WI38 (cell line): ENCODE measurements at regions not wholly inside any gene's neighbourhood (a gene's known extent, or its start where the extent isn't known, plus 50 kb on each side); places are given as distances from the start of the nearest gene placed in this dataset.

Source experiments
- H3K4me3 ChIP-seq: 2 replicates; pipeline ENCODE4 v1.5.1; 2011; ENCODE audit warnings: low read depth, mild to moderate bottlenecking, control low read depth, low read length
- TF ChIP-seq, protein P1 (sequence below): IDR thresholded peaks from 2 replicates; pipeline ENCODE4 v1.5.1; 2012; ENCODE audit warnings: low read depth, mild to moderate bottlenecking, control low read depth, low read length

DNA sequence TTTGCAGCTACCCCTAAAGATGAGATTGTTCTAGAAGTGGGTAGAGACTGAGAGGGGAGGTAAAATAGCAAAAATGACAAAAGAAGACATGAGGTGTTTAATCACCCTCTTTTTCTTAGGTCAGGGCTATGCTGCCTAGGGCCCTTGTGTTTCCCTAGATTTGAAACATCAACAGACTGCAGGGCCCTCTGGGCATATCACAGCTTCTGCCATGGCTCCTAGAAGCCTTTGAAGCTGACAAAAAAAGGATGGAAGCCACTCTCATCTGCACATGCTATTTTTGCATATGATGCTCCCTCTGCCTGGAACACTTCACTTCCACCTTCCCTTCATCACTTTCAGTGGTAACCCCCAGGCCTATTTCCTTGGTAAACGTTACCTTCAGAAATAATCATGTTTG, 68.1 kb downstream of the BTG1 start:
- H3K4me3 ChIP-seq = no peak overlapping the region
- TF ChIP-seq, protein P1, sequence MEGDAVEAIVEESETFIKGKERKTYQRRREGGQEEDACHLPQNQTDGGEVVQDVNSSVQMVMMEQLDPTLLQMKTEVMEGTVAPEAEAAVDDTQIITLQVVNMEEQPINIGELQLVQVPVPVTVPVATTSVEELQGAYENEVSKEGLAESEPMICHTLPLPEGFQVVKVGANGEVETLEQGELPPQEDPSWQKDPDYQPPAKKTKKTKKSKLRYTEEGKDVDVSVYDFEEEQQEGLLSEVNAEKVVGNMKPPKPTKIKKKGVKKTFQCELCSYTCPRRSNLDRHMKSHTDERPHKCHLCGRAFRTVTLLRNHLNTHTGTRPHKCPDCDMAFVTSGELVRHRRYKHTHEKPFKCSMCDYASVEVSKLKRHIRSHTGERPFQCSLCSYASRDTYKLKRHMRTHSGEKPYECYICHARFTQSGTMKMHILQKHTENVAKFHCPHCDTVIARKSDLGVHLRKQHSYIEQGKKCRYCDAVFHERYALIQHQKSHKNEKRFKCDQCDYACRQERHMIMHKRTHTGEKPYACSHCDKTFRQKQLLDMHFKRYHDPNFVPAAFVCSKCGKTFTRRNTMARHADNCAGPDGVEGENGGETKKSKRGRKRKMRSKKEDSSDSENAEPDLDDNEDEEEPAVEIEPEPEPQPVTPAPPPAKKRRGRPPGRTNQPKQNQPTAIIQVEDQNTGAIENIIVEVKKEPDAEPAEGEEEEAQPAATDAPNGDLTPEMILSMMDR = no peak

DNA sequence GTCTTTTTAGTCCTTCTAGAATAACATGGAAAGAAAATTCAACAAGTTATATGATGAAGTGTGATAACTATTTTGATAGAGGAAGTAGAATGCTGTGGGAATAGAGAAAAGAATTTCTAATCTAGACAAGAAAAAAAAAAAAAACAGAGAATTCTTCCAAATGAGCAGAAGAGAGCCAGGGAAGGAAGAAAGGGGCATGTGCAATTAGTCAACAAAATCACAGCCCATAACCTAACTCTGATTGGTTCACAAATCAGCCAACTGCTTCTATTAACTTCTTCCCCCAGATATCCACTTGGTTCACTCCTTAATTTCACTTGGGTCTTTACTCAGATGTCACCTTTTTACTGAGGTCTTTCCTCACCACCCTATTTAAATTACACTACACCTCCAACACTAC, 69.5 kb downstream of the BTG1 start:
- no peak overlapping the region for H3K4me3 ChIP-seq
- TF ChIP-seq, protein P1 = no peak

DNA sequence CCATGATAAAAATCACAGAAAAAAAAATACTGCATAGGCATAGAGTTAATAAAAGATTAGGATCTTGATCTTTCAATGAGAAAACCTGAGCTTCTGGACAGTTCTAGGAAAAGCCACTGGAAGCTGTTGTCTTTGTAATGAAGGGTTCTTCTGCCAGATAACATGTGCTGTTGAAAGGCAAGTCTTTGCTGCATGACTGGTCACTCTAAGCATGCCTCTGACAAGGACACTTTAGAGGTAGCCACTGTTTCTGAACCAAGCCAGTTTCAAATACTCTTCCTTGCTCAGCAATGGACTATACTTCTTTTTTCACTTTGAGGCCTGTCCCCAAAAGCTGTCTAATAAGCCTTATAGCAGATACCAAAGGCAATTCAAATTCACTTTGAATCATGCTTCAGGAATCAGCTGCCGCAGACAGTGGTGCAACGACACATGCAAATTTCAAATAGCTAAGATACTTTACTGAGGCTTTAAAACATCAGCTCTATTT, 70.2 kb downstream of the BTG1 start:
- TF ChIP-seq, protein P1 = no peak
- no peak overlapping the region for H3K4me3 ChIP-seq

DNA sequence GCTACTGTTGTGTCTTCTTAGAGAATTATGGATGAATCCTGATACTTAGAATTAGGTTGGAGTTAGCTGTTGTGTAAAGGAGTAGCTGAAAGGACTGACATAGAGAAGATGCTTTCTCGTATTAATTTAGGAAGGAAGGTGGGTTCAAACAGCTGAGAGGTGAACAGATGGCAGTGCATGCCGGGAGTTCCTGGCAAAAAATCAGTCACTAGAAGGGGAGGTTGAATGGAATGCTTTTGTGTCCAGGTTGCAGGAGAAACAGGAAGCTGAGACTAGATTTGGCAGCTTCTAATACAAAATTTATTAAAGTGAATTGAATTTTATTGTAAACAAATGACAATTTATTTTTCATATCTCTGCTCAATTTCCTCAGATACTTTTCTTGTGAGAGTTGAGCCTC, 70.8 kb downstream of the BTG1 start:
- TF ChIP-seq, protein P1 = no peak

DNA sequence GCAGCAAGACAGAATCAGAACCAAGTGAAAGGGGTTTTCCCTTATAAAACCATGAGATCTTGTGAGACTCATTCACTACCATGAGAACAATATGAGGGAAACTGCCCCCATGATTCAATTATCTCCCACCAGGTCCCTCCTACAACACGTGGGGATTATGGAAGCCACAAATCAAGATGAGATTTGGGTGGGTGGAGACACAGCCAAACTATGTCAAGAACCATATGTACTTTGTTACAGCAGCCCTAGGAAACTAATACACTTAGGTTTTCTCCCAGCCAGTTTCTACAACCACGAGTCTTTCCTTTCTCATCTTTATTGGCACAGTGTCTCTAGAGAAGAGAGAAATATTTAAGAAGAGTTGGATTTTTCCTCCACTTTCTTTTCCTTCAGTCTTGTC, 72.6 kb downstream of the BTG1 start:
- no peak overlapping the region for H3K4me3 ChIP-seq
- TF ChIP-seq, protein P1 = no peak

More for the DNA sequence above, 70.8 kb downstream of the BTG1 start:
- H3K4me3 ChIP-seq = no peak overlapping the region

DNA sequence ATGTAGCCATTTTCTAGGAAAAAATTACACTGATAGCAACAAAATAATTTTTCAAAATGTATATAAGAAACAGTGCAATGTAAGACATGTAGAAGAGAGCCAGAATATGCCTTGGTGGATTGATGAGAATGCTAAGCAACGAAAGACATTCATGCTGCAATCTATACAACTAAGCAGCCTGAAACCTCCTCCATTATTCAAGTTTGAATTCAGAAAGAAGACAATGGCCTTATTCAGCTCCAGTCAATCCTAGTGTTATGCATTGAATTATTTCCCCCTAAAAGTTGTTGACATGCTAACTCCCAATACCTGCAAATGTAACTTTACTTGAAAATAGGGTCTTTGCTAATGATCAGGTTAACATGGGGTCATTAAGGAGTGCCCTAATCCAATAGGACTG, 73.5 kb downstream of the BTG1 start:
- H3K4me3 ChIP-seq = no peak overlapping the region
- TF ChIP-seq, protein P1 = no peak

DNA sequence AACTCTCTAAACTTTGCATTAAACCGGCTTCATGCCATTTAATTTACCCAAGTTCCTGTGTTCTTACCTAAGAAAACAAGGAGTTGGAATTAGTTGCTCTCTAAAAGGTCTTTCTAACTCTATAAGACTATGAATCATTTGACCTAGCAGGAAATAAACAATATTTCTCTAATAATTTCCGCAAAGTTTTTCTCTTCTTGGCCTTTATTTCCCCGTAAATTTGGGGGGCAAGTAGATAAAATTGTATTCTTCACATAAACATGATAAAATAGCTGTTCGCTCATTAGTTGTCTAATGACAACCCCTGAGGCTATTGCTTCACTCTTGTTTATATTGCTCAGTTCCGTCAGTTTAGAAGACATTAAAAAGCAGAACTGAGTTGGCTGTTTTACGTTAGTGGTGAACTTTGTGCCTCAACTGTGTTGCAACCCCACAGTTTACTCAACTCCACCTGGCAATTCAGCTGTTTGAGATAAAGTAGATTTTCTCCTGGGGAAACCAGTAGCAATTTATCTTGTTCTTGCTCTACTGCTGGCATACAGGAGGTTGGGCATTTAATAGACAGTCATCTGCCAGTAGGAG, 74.7 kb downstream of the BTG1 start:
- TF ChIP-seq, protein P1 = no peak
- H3K4me3 ChIP-seq = no peak overlapping the region
